A673 (cell line): ENCODE measurements at regions not wholly inside any gene's neighbourhood (a gene's known extent, or its start where the extent isn't known, plus 50 kb on each side); places are given as distances from the start of the nearest gene placed in this dataset.

Experiments
- BruUV-seq: library from RNA; stranded (reverse); fragments of 400-500 nt; replicated peaks from 2 replicates; lab custom pipeline; 2021; lab: Mats Ljungman, UMichigan
- CTCF ChIA-PET: fragments of 300-600 bp; sonication (Branson Sonifier 250); formaldehyde crosslinking; loops from one replicate; lab custom pipeline; 2022; ENCODE audit warnings: antibody characterized with exemption; lab: Charles Lee
- POLR2A ChIA-PET: fragments of 300-600 bp; sonication (Branson Sonifier 250); formaldehyde crosslinking; loops from one replicate; lab custom pipeline; 2022; ENCODE audit warnings: antibody characterized with exemption; ENCODE audit not compliant: low non-redundant PET; lab: Charles Lee
- DNase-seq: peaks from one replicate; pipeline ENCODE4 v3.0.0-alpha.2; 2015; ENCODE audit warnings: low spot score
- H3K27ac ChIP-seq: fragments of 200-600 bp; sonication (generic); 2 replicates; pipeline ENCODE4 v1.5.1; 2016; ENCODE audit warnings: mixed run types, low read depth, mild to moderate bottlenecking, mixed read lengths, antibody characterized with exemption, low read length; ENCODE audit not compliant: poor library complexity, severe bottlenecking
- H3K27me3 ChIP-seq: fragments of 200-600 bp; sonication (generic); replicated peaks from 2 replicates; pipeline ENCODE4 v1.6.1; 2017; ENCODE audit warnings: mixed run types, low read depth, mild to moderate bottlenecking, mixed read lengths, antibody characterized with exemption, low read length; ENCODE audit not compliant: insufficient read depth, poor library complexity
- H3K36me3 ChIP-seq: fragments of 200-600 bp; sonication (generic); 2 replicates; pipeline ENCODE4 v1.6.1; 2016; ENCODE audit warnings: mixed run types, mild to moderate bottlenecking, mixed read lengths, antibody characterized with exemption, low read length; ENCODE audit not compliant: insufficient read depth, poor library complexity, severe bottlenecking
- H3K4me1 ChIP-seq: fragments of 200-600 bp; sonication (generic); 2 replicates; pipeline ENCODE4 v1.6.1; 2017; ENCODE audit warnings: mixed run types, mild to moderate bottlenecking, mixed read lengths, antibody characterized with exemption, low read length; ENCODE audit not compliant: insufficient read depth, poor library complexity, severe bottlenecking
- H3K4me3 ChIP-seq: fragments of 200-600 bp; sonication (generic); 2 replicates; pipeline ENCODE4 v1.5.1; 2016; ENCODE audit warnings: low read depth, mixed run types, mild to moderate bottlenecking, mixed read lengths, low read length; ENCODE audit not compliant: poor library complexity, severe bottlenecking
- H3K9me3 ChIP-seq: fragments of 200-600 bp; sonication (generic); 2 replicates; pipeline ENCODE4 v1.6.1; 2016; ENCODE audit warnings: mixed run types, low read depth, mild to moderate bottlenecking, mixed read lengths, antibody characterized with exemption, low read length; ENCODE audit not compliant: poor library complexity, severe bottlenecking
- EZH2 ChIP-seq: fragments of 200-600 bp; sonication (generic); IDR thresholded peaks from 2 replicates; pipeline ENCODE4 v1.6.1; 2017; ENCODE audit warnings: borderline replicate concordance, low read depth, mild to moderate bottlenecking, mixed read lengths, antibody characterized with exemption, low read length; ENCODE audit not compliant: poor library complexity, severe bottlenecking
- intact Hi-C: fragments of 100-400 bp; cut with micrococcal nuclease; formaldehyde crosslinking; loops from one replicate; pipeline ENCODE4 v1.10.0; 2022; ENCODE audit not compliant: unreplicated experiment
- TF ChIP-seq, protein P1 (sequence below): fragments of 300-800, 200-600 bp; sonication (generic); conservative IDR thresholded peaks from 2 replicates; pipeline ENCODE4 v1.5.1; 2017; ENCODE audit warnings: low read depth, mild to moderate bottlenecking, antibody characterized with exemption, low read length, moderate library complexity, mixed read lengths

DNA sequence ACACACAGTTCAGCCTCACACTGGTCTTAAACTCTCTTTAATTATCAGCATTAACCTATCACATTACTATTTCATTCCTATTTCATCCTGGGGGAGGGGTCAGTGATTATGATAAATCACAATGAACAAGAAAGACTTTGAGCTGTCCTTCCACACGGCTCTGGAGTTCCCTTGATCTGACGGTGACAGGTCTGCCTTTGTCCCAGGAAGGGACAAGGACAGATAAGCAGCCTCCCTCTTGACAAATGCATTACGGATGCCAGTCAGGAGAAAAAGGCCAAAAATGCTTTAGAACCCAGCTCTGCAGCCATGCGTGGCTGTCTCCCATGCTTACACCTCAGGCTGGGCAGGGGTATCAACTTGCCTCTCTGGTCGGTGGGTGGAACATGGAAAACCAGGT, 281.7 kb downstream of the BCL11A start:
- Histone ChIP-seq H3K27ac (no peak overlapping the region), H3K4me3 (no peak overlapping the region), H3K4me1 (no peaks in the 10 kb centered on the region), H3K9me3 (no peaks in the 10 kb centered on the region), H3K36me3 (no peaks in the 10 kb centered on the region), H3K27me3 (peaks cover 6% of the 10 kb centered on the region)
- ChIA-PET CTCF (no interaction called here), POLR2A (no interaction called here)
- BruUV-seq, result no TSS peak
- intact Hi-C loops, result no loop called here
- no peak for DNase-seq
- no peak for TF ChIP-seq EZH2
- TF ChIP-seq, protein P1, sequence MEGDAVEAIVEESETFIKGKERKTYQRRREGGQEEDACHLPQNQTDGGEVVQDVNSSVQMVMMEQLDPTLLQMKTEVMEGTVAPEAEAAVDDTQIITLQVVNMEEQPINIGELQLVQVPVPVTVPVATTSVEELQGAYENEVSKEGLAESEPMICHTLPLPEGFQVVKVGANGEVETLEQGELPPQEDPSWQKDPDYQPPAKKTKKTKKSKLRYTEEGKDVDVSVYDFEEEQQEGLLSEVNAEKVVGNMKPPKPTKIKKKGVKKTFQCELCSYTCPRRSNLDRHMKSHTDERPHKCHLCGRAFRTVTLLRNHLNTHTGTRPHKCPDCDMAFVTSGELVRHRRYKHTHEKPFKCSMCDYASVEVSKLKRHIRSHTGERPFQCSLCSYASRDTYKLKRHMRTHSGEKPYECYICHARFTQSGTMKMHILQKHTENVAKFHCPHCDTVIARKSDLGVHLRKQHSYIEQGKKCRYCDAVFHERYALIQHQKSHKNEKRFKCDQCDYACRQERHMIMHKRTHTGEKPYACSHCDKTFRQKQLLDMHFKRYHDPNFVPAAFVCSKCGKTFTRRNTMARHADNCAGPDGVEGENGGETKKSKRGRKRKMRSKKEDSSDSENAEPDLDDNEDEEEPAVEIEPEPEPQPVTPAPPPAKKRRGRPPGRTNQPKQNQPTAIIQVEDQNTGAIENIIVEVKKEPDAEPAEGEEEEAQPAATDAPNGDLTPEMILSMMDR, result no peak

DNA sequence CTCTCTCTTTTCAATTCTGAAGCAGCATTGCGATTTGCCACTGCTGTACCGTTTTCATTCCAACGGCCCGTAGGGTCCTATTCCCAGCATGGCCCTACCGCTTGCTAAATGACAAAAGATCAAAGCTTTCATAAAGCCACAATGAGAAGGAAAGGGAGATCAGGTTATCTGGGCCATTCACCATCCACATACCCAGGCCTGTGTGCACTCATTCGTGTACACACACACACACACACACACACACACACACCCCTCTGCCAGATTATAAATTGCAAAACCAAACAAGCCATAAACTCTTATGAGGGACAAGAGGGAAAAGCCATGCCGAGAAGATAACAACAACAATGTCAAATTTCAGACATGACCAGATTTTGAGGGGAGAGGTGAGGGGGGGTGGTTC, 282.3 kb downstream of the BCL11A start:
- ChIA-PET POLR2A (no interaction called here), CTCF (no interaction called here)
- peaks cover 6% of the 10 kb centered on the region for H3K27me3 ChIP-seq
- BruUV-seq, result no TSS peak
- intact Hi-C loops, result no loop called here
- no peaks in the 10 kb centered on the region for H3K9me3 ChIP-seq
- H3K4me3 ChIP-seq, result no peak overlapping the region
- no peak overlapping the region for H3K27ac ChIP-seq
- no peaks in the 10 kb centered on the region for H3K36me3 ChIP-seq
- TF ChIP-seq EZH2, result no peak
- TF ChIP-seq, protein P1, result no peak
- no peak for DNase-seq
- H3K4me1 ChIP-seq, result no peaks in the 10 kb centered on the region

DNA sequence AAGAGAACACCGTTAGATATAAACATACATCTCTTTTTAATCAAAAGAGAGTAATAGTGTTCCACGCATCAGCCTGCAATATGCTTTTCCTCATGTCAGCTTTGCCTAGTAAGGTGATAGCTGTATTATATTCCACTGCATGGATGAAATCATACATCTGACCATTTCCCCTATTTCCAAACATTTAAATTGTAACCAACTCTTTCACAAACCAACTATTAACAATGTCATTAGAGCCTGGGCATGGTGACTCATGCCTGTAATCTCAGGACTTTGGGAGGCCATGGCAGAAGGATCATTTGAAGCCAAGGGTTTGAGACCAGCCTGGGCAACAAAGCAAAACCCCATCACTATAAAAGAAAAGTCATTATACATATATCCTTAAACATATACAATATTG, 284.8 kb downstream of the BCL11A start:
- no peak overlapping the region for H3K4me3 ChIP-seq
- BruUV-seq, result no TSS peak
- POLR2A ChIA-PET, result no interaction called here
- H3K36me3 ChIP-seq, result no peaks in the 10 kb centered on the region
- DNase-seq, result no peak
- intact Hi-C loops, result no loop called here
- H3K4me1 ChIP-seq, result no peaks in the 10 kb centered on the region
- no peaks in the 10 kb centered on the region for H3K9me3 ChIP-seq
- CTCF ChIA-PET, result no interaction called here
- no peak overlapping the region for H3K27ac ChIP-seq
- no peaks in the 10 kb centered on the region for H3K27me3 ChIP-seq
- TF ChIP-seq, protein P1, result no peak
- TF ChIP-seq EZH2, result no peak
